ENCODE measurements at regions not wholly inside any gene's neighbourhood (a gene's known extent, or its start where the extent isn't known, plus 50 kb on each side); places are given as distances from the start of the nearest gene placed in this dataset.

DNA sequence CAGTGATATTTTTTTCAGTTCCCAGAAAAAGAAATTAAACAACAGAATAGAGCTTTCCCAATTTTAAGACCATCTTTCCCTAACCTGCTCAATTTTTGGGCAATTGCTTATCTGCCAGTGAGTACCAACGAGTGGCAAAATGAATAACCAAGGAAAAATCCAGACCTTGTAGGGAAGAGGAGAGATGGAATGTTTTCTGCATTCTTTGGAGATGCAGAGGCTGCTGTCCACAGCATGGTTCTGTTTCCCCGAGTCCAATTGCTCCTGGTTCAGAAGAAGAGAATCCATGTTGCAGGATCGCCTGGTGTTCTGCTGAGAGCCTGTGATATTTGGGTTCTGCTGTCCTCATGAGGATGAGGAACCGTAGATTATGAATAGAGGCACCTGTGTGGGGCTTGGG, 68.2 kb upstream of the MGAT5 start:
- DNase-seq, result no peak

DNA sequence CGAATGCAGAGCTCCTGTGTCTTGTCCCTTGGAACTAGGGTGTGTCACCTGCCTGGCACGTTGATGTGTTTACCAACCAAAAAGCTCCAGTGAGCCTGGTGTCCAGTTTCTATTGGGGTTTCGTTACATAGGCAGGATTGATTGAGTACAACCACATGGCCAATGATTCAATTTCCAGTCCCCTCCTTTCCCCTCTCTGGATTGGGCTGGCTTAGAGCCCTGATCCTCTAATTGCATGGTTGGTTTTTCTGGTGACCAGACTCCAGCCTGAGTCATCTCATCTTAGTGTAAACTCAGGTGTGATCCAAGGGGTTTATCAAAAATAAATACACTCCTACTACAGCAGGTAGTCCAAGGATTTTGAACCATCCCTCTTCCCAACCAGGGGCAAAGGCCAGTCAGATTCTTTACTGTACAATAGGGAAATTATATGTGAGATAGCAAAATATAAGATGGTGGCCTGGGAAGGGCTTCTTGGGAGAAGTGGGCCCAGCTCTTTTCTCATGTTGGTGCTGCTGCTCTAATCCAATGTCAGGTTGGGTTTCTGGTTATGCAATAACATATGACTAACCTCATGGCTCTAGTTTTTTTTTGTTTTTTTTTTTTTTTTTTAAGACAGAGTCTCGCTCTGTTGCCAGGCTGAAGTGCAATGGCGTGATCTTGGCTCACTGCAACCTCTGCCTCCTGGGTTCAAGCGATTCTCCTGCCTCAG, 64.7 kb upstream of the MGAT5 start:
- DNase-seq, result no peak

DNA sequence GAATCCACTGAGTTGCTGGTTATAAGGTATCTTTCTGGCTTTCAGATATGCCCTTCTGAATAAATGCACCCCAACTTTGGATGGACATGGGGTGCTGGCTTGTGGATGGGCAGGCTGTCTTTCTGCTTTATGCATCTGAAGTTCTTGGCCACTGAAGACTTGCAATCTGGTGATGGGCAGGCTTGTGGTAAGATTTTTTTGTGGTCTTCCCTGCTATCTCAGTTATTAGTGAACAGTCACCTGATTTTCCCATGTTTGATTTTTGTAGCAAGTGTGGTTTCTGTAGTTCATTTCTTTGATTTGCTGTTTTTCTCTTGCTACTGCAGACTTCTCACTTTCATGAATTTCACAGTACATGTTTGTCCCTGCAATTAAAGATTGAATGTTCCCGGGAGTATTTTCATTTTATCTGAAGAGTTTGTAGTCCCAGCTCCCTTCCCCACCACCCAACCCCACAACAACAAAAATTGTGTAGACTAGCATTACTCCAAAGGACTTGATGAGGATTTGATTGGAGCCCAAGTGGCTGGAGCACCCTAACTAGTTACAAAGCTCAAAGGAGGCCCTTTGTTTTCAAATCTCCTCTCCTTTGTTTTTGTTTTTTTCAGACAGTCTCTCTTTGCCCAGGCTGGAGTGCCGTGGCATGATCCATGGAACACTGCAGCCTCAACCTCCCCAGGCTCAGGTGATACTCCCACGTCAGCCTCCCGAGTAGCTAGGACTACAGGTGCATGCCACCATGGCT, 63.6 kb upstream of the MGAT5 start:
- DNase-seq, result no peak

DNA sequence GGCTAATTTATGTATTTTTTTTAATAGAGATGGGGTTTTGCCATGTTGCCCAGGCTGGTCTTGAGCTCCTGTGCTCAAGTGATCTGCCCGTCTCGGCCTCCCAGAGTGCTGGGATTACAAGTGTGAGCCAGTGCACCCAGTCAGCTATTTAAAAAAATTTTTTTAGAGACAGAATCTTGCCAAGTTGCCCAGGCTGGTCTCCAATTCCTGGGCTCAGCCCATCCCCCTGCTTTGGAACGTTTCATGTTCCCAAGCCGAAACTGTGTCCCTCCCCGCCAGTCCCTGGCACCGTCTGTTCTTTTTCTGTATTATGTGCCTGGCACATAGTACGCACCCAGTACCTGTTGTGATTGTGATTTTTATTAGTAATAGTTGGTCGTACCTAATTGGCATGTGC, 63.1 kb upstream of the MGAT5 start:
- no peak for DNase-seq

DNA sequence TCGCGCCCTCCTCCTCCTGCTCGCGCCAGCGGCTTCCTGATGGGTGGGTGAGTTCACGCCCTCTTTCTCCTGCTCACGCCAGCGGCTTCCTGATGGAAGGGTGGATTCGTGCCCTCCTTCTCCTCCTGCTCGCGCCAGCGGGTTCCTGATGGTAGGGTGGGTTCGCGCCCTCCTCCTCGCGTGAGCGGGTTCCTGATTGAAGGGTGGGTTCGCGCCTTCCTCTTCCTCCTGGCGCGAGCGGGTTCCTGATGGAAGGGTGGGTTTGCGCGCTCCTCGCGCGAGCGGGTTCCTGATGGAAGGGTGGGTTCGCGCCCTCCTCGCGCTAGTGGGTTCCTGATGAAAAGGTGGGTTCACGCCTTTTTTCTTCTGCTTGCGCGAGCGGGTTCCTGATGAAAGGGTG, 62.0 kb upstream of the MGAT5 start:
- no peak for DNase-seq

DNA sequence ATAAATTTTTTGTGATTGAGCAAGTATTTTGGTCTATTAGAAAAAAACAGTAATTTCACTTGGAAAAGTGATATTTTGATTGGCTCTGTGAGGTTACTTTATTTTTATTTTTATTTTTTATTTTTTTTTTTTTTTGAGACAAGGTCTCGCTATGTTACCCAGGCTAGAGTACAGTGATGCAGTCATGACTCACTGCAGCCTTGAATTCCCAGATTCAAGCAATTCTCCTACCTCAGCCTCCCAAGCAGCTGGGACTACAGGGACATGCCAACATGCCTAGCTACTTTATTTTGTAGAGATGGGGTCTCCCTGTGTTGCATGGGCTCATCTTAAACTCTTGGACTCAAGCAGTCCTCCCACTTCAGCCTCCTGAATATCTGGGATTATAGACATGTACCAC, 60.9 kb upstream of the MGAT5 start:
- no peak for DNase-seq

DNA sequence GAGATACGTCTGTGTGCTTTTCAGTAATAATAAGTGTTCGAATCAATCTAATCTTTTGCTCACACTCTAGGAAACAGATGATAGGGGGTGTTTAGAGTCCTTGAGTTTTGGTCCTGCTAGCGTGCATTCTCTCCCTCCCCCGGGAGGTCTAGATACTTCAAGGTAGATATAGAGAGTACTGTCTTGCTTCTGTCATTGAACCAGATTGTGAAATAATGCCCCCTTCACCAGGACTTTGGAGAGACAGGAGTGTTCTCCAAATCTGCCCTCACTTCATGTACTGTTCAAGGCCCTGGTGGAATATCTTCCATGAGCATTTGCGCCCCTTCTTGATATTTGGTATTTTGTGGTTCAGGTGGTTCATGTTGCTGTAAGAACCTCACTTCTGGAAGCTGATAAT, 59.4 kb upstream of the MGAT5 start:
- no peak for DNase-seq

DNA sequence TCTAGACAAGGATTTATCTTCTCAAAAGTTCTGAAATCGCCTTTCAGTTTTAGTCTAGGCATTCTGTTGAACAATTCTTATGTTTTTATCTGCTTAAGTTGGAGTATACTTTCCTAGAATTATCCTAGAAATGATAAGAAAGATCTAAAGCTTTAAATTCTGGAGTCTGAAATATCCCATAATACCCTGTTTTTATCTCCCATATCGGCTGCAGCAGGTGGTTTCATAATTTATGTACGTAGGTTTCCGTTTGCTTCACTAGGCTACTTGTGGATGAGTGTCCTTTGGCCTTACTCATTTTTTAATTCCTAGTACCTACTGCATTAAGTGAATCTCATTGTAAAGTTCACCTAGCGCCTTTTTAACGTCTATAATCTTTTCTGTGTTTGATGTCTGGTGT, 58.5 kb upstream of the MGAT5 start:
- DNase-seq, result no peak

DNA sequence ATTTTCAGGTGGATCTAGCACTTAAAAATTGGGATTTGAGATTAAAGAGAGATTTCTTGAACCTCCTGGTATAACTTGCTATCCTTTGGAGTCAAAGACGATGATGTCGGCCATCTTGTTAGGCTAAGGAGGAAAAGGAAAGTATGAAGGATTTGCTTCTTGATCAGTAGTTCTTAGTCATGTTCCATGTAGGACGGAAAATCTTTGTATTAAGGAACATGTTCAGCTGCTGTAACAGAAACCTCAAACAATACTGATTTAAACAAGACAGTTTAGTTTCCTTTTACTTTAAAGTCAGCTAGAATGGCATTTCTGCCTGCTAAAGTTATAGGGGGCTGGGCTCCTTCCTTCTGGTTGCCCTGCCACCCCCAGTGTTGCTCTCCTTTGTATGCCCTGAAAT, 56.4 kb upstream of the MGAT5 start:
- DNase-seq, result no peak

DNA sequence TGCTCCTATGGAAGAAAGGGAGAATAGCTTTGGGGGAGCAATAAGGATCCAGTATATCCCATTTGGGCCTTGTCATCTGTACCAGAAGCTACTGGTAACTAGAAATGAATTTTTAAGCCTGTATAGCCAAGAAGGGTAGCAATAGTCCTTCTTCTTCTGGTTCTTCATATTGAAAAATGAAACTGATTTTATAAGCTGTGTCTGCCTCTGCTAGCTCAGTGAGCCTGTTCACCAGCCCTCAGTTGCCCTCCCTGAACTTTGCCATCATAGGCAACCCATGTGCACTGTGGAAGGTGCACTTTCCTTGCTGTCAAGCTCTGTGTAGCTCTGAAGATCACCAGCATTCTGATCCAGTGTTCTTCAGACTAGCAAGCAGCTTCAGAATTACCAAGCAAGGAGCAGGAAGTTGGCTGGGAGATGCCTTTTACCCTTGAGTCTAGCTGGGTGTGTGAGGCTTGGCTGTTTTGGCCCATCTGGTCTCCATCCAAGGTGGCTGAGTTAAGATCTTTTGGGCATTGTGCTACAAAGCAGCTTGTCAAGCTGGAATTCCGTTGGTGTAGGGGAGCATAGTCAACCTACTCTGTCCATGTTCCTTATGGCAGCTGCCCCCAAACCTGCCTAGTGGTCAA, 55.8 kb upstream of the MGAT5 start:
- no peak for DNase-seq

DNA sequence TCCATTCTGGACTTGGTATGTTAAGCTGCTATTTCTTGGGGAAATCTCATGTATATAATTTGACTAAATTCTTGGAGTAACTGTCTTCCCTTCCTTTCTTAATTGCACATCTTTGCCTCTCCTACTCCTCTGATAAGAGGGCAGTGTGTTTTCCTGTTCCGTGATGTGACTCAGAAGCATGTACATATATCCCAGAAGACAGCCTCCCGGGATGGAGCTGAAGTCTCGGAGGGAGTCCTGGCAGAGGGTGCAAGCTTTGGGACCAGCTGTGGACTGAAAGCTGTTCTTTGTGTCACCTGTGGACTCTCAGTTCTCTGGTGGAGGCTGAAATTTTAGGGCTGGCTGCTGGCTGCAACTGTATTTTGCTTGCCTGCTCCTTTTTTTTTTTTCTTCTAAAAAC, 54.7 kb upstream of the MGAT5 start:
- no peak for DNase-seq

DNA sequence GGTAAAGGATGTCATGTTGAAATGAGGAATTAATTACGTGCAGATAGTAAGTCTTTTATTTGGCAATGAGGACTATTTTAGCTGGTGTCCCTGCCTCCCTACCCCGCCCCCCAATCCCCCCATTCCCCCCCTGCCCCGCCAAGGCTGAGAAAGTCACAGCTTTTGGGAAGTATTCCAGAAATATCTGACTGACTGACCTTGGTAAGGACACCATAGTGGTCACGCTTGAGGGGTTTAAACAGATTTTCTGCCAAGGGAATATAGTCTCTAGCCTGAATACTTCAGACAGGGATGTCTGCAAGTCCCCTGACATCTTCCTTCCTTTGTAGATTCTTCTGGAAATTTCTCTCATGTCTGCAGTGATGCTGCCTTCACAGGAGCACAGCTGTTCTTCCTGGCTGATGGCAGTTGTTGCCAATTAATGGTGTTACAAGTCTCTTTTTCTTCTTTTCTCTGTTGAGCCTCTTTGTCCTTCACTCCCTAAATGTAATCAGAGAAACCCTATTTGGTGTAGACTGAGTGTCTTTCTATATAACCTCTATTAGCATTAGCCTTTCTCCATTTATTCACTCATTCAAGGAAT, 53.7 kb upstream of the MGAT5 start:
- DNase-seq, result no peak

DNA sequence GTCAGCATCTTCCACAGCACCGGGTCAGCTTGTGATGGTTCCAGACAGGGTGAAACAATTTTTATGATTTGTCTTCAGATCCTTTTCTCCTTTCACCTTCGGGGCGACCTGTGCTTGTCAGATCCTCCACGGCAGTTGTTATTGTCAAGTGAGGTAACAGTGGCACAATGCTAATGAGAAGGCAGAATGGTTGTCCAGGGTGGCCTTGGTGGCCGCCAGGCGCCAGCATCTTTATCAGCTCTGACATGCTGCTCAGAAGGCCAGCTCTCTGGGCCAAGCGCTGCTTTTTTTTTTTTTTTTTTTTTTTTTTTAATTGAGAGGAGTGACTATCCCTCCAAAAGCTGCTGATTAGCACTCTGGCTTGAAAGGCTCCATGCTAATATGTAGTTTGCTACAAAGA, 52.3 kb upstream of the MGAT5 start:
- DNase-seq, result no peak

DNA sequence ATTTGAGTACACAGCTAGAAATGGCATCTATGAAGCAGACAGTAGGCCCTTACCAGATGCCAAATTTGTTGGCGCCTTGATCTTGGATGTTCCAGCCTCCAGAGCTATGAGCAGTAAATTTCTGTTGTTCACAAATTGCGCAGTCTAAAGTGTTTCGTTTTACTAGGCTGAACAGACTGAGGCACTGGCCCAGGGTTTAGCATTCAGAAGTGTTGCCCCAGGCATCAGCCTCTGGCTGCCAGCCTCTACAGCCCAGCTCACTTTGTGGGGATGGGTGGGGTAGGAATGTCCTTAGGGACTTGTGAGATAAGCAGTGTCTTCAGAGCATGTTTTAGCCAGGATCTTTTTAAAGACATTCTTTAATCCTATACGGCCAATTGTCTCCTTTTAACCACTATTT, 51.5 kb upstream of the MGAT5 start:
- peak; percentile 18 for DNase-seq

DNA sequence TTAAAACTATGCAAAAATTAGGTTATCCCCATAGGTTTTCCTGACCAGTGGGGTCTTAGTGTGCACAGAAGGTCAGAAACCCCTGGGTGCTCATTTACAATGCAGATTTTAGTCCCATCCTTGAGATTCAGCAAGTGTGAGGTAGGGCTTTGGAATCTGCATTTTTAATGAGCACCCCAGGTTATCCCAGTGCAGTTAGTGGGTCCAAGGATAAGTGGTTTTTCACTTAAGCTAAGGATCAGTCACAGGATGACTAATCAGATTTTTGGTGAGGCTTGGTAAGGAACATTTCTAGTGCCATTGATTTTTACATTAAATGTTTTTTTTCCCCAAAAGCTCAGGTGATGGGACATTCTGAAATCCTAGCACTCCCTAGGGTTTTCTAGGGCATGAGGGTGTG, 50.7 kb upstream of the MGAT5 start:
- DNase-seq, result no peak

Measured in NCI-H345 (cell line).